ENCODE measurements at regions not wholly inside any gene's neighbourhood (a gene's known extent, or its start where the extent isn't known, plus 50 kb on each side); places are given as distances from the start of the nearest gene placed in this dataset.

- POLR2A ChIA-PET (ENCODE audit: unreplicated experiment): no interaction called here
- H3K4me1 ChIP-seq (ENCODE audit: insufficient read depth, low read length): no peaks in the 10 kb centered on the region
- H3K27me3 ChIP-seq (ENCODE audit: low read length): no peaks in the 10 kb centered on the region
- DNase-seq: no peak
- CTCF ChIA-PET: no interaction called here
- no peaks in the 10 kb centered on the region for H3K9me3 ChIP-seq (ENCODE audit: low read length)
- no peaks in the 10 kb centered on the region for H3K79me2 ChIP-seq (ENCODE audit: low read length)
- H3K36me3 ChIP-seq (ENCODE audit: low read depth, low read length): no peaks in the 10 kb centered on the region
- no peaks in the 10 kb centered on the region for H3F3A ChIP-seq (ENCODE audit: low read length, unreplicated experiment)
- ATAC-seq: no peak
- H3K4me2 ChIP-seq (ENCODE audit: low read length): no peak overlapping the region
- H3K9ac ChIP-seq (ENCODE audit: low read length): no peak overlapping the region
- H4K20me1 ChIP-seq (ENCODE audit: low read length): no peaks in the 10 kb centered on the region
- intact Hi-C loops (cut with micrococcal nuclease): no loop called here
- TF ChIP-seq EZH2 (IDR thresholded peaks at IDR 0.05; ENCODE audit: low read length, unreplicated experiment) (no peak), EZH2phosphoT487 (IDR thresholded peaks at IDR 0.05; ENCODE audit: borderline replicate concordance, low read length) (no peak), CTCF (conservative IDR thresholded peaks at IDR 0.05; ENCODE audit: low read depth, low read length) (no peak)
- no peak overlapping the region for H3K4me3 ChIP-seq (ENCODE audit: low read length)
- no TSS peak for BruUV-seq (replicated peaks)
- H3K9me2 ChIP-seq (replicated peaks; ENCODE audit: low read length): no peaks in the 10 kb centered on the region
- H3K27ac ChIP-seq (ENCODE audit: low read length): no peak overlapping the region
- H2AFZ ChIP-seq (ENCODE audit: low read length): no peak overlapping the region
These were observed 71.4 kb upstream of the ANTXRL start for GRCh38 chr10:46215426-46215825.

- H3K79me2 ChIP-seq (ENCODE audit: low read length): no peaks in the 10 kb centered on the region
- ATAC-seq (no peak), DNase-seq (no peak)
- H3K27me3 ChIP-seq (ENCODE audit: low read length): no peaks in the 10 kb centered on the region
- H3K27ac ChIP-seq (ENCODE audit: low read length): no peak overlapping the region
- TF ChIP-seq EZH2 (IDR thresholded peaks at IDR 0.05; ENCODE audit: low read length, unreplicated experiment) (no peak), CTCF (conservative IDR thresholded peaks at IDR 0.05; ENCODE audit: low read depth, low read length) (no peak), EZH2phosphoT487 (IDR thresholded peaks at IDR 0.05; ENCODE audit: borderline replicate concordance, low read length) (no peak)
- no peak overlapping the region for H3K4me2 ChIP-seq (ENCODE audit: low read length)
- H3F3A ChIP-seq (ENCODE audit: low read length, unreplicated experiment): no peaks in the 10 kb centered on the region
- H3K36me3 ChIP-seq (ENCODE audit: low read depth, low read length): no peaks in the 10 kb centered on the region
- POLR2A ChIA-PET (ENCODE audit: unreplicated experiment): no interaction called here
- intact Hi-C loops (cut with micrococcal nuclease): no loop called here
- CTCF ChIA-PET: no interaction called here
- no peaks in the 10 kb centered on the region for H3K9me2 ChIP-seq (replicated peaks; ENCODE audit: low read length)
- H3K4me1 ChIP-seq (ENCODE audit: insufficient read depth, low read length): no peaks in the 10 kb centered on the region
- no peak overlapping the region for H3K4me3 ChIP-seq (ENCODE audit: low read length)
- BruUV-seq (replicated peaks): no TSS peak
- H3K9me3 ChIP-seq (ENCODE audit: low read length): no peaks in the 10 kb centered on the region
- no peaks in the 10 kb centered on the region for H4K20me1 ChIP-seq (ENCODE audit: low read length)
- H2AFZ ChIP-seq (ENCODE audit: low read length): no peak overlapping the region
- H3K9ac ChIP-seq (ENCODE audit: low read length): no peak overlapping the region
These were observed 70.7 kb upstream of the ANTXRL start for GRCh38 chr10:46216003-46216634.

GRCh38 chr10:46216836-46217751 is 69.7 kb upstream of the ANTXRL start:
- no peak for TF ChIP-seq EZH2 (IDR thresholded peaks at IDR 0.05; ENCODE audit: low read length, unreplicated experiment)
- TF ChIP-seq EZH2phosphoT487 (IDR thresholded peaks at IDR 0.05; ENCODE audit: borderline replicate concordance, low read length): no peak
- no peak for TF ChIP-seq CTCF (conservative IDR thresholded peaks at IDR 0.05; ENCODE audit: low read depth, low read length)
- H3K27ac ChIP-seq (ENCODE audit: low read length): no peak overlapping the region
- H3K9me3 ChIP-seq (ENCODE audit: low read length): no peaks in the 10 kb centered on the region
- POLR2A ChIA-PET (ENCODE audit: unreplicated experiment): no interaction called here
- no peaks in the 10 kb centered on the region for H3K9me2 ChIP-seq (replicated peaks; ENCODE audit: low read length)
- no peaks in the 10 kb centered on the region for H3K36me3 ChIP-seq (ENCODE audit: low read depth, low read length)
- CTCF ChIA-PET: no interaction called here
- H3K4me1 ChIP-seq (ENCODE audit: insufficient read depth, low read length): no peaks in the 10 kb centered on the region
- BruUV-seq (replicated peaks): no TSS peak
- no peak overlapping the region for H3K9ac ChIP-seq (ENCODE audit: low read length)
- no peaks in the 10 kb centered on the region for H3K79me2 ChIP-seq (ENCODE audit: low read length)
- H4K20me1 ChIP-seq (ENCODE audit: low read length): no peaks in the 10 kb centered on the region
- no peak for ATAC-seq
- intact Hi-C loops (cut with micrococcal nuclease): no loop called here
- DNase-seq: no peak
- H3K4me3 ChIP-seq (ENCODE audit: low read length): no peak overlapping the region
- H3F3A ChIP-seq (ENCODE audit: low read length, unreplicated experiment): no peaks in the 10 kb centered on the region
- H3K4me2 ChIP-seq (ENCODE audit: low read length): no peak overlapping the region
- no peaks in the 10 kb centered on the region for H3K27me3 ChIP-seq (ENCODE audit: low read length)
- H2AFZ ChIP-seq (ENCODE audit: low read length): no peak overlapping the region

All from PC-3 (cell line).